ENCODE measurements at regions not wholly inside any gene's neighbourhood (a gene's known extent, or its start where the extent isn't known, plus 50 kb on each side); places are given as distances from the start of the nearest gene placed in this dataset.

DNA sequence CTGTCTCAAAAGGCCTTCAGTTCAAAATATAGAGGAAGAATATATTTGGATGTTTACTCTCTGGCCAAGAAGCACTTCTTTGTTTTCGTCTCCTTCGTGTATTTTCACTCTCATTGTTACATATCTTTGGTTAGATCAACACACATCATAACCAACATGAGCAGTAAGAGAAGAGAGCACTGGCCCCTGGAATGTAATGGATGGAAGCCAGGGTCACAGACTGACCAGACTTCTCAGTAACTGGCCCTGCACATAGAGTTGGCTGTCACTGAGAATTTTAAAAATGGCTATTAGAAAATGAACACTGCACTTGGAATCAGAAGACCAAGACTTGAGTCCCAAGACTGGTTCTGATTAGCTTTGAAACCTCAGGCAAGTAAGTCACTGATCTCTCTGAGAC lies 215.9 kb upstream of the RRP15 start:
- TF ChIP-seq, protein P1, sequence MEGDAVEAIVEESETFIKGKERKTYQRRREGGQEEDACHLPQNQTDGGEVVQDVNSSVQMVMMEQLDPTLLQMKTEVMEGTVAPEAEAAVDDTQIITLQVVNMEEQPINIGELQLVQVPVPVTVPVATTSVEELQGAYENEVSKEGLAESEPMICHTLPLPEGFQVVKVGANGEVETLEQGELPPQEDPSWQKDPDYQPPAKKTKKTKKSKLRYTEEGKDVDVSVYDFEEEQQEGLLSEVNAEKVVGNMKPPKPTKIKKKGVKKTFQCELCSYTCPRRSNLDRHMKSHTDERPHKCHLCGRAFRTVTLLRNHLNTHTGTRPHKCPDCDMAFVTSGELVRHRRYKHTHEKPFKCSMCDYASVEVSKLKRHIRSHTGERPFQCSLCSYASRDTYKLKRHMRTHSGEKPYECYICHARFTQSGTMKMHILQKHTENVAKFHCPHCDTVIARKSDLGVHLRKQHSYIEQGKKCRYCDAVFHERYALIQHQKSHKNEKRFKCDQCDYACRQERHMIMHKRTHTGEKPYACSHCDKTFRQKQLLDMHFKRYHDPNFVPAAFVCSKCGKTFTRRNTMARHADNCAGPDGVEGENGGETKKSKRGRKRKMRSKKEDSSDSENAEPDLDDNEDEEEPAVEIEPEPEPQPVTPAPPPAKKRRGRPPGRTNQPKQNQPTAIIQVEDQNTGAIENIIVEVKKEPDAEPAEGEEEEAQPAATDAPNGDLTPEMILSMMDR (IDR thresholded peaks at IDR 0.05): no peak
- no peaks in the 10 kb centered on the region for H3K27me3 ChIP-seq (ENCODE audit: control insufficient read depth in 1 of 2, insufficient read depth in 2 of 2, low read length in 2 of 2)
- no peaks in the 10 kb centered on the region for H3K27me3 Mint-ChIP-seq
- H3K36me3 ChIP-seq (ENCODE audit: insufficient read depth, low read length): no peaks in the 10 kb centered on the region
- H3K4me1 Mint-ChIP-seq (ENCODE audit: low read depth): no peaks in the 10 kb centered on the region
- H3K27ac ChIP-seq (ENCODE audit: low read depth in 1 of 2, low read length in 2 of 2): no peak overlapping the region
- H3K4me3 ChIP-seq (ENCODE audit: low read length): no peak overlapping the region
- no peak overlapping the region for H3K4me3 Mint-ChIP-seq
- H3K9me3 ChIP-seq (ENCODE audit: control insufficient read depth in 1 of 2, insufficient read depth in 1 of 2, low read length in 2 of 2): no peaks in the 10 kb centered on the region
- CTCF ChIA-PET: no interaction called here
- H3K4me1 ChIP-seq (ENCODE audit: insufficient read depth, low read length): no peaks in the 10 kb centered on the region
- H3K27ac Mint-ChIP-seq: no peak overlapping the region
- intact Hi-C loops (cut with DNase I, micrococcal nuclease): no loop called here
- DNase-seq: no peak
- no peaks in the 10 kb centered on the region for H3K36me3 Mint-ChIP-seq (ENCODE audit: low read depth)
- ATAC-seq (ENCODE audit: poor library complexity): no peak
- peaks cover 10% of the 10 kb centered on the region for H3K9me3 Mint-ChIP-seq
- POLR2A ChIA-PET: no interaction called here

DNA sequence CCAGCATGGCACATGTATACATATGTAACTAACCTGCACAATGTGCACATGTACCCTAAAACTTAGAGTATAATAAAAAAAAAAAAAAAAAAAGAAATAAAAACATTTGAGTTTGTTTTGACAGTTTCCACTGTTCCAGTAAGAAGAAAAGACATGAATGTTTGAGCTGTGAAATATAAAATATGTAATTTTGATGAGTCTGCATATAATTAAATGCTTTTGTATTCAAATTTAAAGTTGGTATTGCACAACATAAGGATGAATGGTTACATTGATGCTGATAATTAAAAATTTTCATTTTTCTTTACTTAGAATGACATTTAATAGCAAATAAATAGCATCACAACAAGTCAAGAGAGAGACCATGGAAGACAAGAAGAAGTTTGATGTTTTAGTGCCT lies 212.0 kb upstream of the RRP15 start:
- POLR2A ChIA-PET: no interaction called here
- CTCF ChIA-PET: interaction anchor here (1.1 kb wide), 1 partner anchor 18 kb away, joined by 5 read pairs; no protein-coding TSS in a partner anchor
- Mint-ChIP-seq H3K4me1 (ENCODE audit: low read depth) (no peaks in the 10 kb centered on the region), H3K27ac (no peak overlapping the region), H3K9me3 (peaks cover 6% of the 10 kb centered on the region), H3K4me3 (no peak overlapping the region), H3K36me3 (ENCODE audit: low read depth) (no peaks in the 10 kb centered on the region), H3K27me3 (no peaks in the 10 kb centered on the region)
- H3K4me3 ChIP-seq (ENCODE audit: low read length): no peak overlapping the region
- no peaks in the 10 kb centered on the region for H3K27me3 ChIP-seq (ENCODE audit: control insufficient read depth in 1 of 2, insufficient read depth in 2 of 2, low read length in 2 of 2)
- TF ChIP-seq, protein P1 (IDR thresholded peaks at IDR 0.05): no peak
- no peak overlapping the region for H3K27ac ChIP-seq (ENCODE audit: low read depth in 1 of 2, low read length in 2 of 2)
- ATAC-seq (ENCODE audit: poor library complexity): no peak
- intact Hi-C loops (cut with DNase I, micrococcal nuclease): no loop called here
- DNase-seq: no peak
- no peaks in the 10 kb centered on the region for H3K9me3 ChIP-seq (ENCODE audit: control insufficient read depth in 1 of 2, insufficient read depth in 1 of 2, low read length in 2 of 2)
- H3K36me3 ChIP-seq (ENCODE audit: insufficient read depth, low read length): no peaks in the 10 kb centered on the region
- no peaks in the 10 kb centered on the region for H3K4me1 ChIP-seq (ENCODE audit: insufficient read depth, low read length)

DNA sequence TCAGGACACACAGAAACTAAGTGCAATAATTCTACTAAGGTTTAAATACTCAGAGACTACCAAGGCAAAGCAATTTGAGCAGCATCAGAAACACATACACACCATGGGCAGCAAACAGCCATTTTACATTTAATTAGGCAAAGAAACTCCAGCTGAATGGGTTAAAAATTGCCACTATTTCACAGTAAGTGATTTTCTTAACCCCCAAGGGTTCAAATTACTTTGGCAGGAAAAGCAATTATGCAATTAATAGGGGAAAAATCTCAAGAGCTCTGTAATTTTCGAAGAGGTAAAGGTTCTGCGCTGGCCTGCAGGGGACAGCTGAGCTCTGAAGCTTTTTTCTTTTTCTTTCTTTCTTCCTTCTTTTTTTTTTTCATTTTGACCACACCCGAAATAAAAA lies 206.2 kb upstream of the RRP15 start:
- CTCF ChIA-PET: no interaction called here
- no peak overlapping the region for H3K4me3 Mint-ChIP-seq

More for the DNA sequence above, 206.2 kb upstream of the RRP15 start:
- no peak overlapping the region for H3K27ac ChIP-seq (ENCODE audit: low read depth in 1 of 2, low read length in 2 of 2)
- TF ChIP-seq, protein P1 (IDR thresholded peaks at IDR 0.05): no peak
- intact Hi-C loops (cut with DNase I, micrococcal nuclease): no loop called here
- no peaks in the 10 kb centered on the region for H3K27me3 Mint-ChIP-seq
- H3K27ac Mint-ChIP-seq: no peak overlapping the region
- H3K9me3 Mint-ChIP-seq: peaks cover 9% of the 10 kb centered on the region
- no peaks in the 10 kb centered on the region for H3K36me3 Mint-ChIP-seq (ENCODE audit: low read depth)
- H3K9me3 ChIP-seq (ENCODE audit: control insufficient read depth in 1 of 2, insufficient read depth in 1 of 2, low read length in 2 of 2): no peaks in the 10 kb centered on the region
- no peak overlapping the region for H3K4me3 ChIP-seq (ENCODE audit: low read length)
- ATAC-seq (ENCODE audit: poor library complexity): no peak
- no peaks in the 10 kb centered on the region for H3K36me3 ChIP-seq (ENCODE audit: insufficient read depth, low read length)
- POLR2A ChIA-PET: no interaction called here
- no peak for DNase-seq
- H3K27me3 ChIP-seq (ENCODE audit: control insufficient read depth in 1 of 2, insufficient read depth in 2 of 2, low read length in 2 of 2): no peaks in the 10 kb centered on the region
- H3K4me1 ChIP-seq (ENCODE audit: insufficient read depth, low read length): no peaks in the 10 kb centered on the region
- H3K4me1 Mint-ChIP-seq (ENCODE audit: low read depth): no peaks in the 10 kb centered on the region

All from CD4-positive, alpha-beta T cell (primary cell).